ENCODE measurements at regions not wholly inside any gene's neighbourhood (a gene's known extent, or its start where the extent isn't known, plus 50 kb on each side); places are given as distances from the start of the nearest gene placed in this dataset.

DNA sequence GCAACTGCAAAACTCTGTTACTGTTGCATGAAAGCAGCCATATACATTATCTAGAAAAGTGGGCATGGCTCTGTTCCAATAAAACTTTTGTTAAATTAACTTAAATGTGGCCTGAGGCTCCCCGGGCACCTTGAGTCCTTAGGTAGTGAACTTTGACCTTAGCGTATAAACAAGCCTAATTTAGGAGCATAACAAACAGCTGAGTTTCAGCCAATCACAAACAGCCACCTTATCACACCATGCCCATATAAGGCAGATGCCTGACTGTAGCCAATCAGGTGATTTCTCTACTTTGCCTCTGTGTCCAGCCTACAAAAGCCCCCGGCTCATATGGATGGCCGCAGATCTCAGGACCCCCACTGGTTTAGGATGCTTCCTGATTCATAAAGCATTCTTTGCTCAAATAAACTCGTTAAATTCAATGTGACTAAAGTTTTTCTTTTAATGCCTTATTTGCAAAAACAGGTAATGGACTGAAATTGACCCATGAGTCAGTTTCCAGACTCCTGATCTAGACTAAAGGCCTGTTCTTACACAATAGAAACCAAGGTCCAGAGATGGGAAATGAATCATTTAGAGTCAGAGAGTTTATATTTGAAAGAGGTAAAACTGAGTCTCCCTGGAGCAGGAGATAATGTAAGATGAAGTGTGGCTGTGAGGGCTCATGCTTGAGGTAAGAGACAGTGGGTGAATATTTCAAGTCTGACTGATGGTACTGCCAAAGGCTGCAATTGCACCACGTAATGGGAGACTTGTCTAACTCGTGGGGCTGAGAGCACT is 130.2 kb downstream of the FGF9 start:
- no peaks in the 10 kb centered on the region for H3K4me1 ChIP-seq
- no peaks in the 10 kb centered on the region for H3K9me3 ChIP-seq
- H3K27me3 ChIP-seq = no peaks in the 10 kb centered on the region
- DNase-seq = no peak
- H3K27ac ChIP-seq = peak overlapping the region in 1 of 4 donors; percentile 78
- no peaks in the 10 kb centered on the region for H3K36me3 ChIP-seq
- no peak overlapping the region for H3K4me3 ChIP-seq
- no peak for TF ChIP-seq POLR2A (IDR thresholded peaks at IDR 0.05)
- TF ChIP-seq CTCF (IDR thresholded peaks at IDR 0.05) = no peak

GRCh38 chr13:21805733-21806132 is 134.9 kb downstream of the FGF9 start:
- no peak overlapping the region for H3K27ac ChIP-seq
- H3K9me3 ChIP-seq = no peaks in the 10 kb centered on the region
- no peak overlapping the region for H3K4me3 ChIP-seq
- no peaks in the 10 kb centered on the region for H3K36me3 ChIP-seq
- H3K4me1 ChIP-seq = no peaks in the 10 kb centered on the region
- no peak for TF ChIP-seq CTCF (IDR thresholded peaks at IDR 0.05)
- no peaks in the 10 kb centered on the region for H3K27me3 ChIP-seq
- DNase-seq = no peak

DNA sequence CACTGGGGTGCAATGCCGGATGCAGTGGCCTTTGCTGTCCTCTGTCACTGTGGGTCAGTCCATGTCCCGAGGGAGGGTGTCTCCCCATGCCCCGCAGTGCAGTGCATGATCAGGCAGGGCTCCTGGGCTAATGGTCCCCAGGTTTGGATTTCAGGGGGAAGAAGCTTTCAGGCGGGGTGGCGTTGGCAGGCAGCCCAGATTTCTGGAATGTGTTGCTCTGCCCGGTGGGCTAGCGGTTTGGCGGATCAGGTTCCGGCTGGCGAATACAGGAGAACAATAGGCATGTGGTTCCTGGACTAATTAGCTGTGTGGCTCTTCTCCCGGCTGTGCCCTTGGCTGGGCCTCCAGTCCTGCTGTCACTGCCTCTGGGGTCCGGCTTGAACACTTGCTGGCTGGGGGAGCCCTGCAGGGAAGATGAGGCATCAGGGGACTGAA is 141.3 kb downstream of the FGF9 start:
- H3K36me3 ChIP-seq = no peaks in the 10 kb centered on the region
- H3K27ac ChIP-seq = no peak overlapping the region
- no peak for TF ChIP-seq POLR2A (IDR thresholded peaks at IDR 0.05)
- TF ChIP-seq CTCF (IDR thresholded peaks at IDR 0.05) = no peak
- no peaks in the 10 kb centered on the region for H3K9me3 ChIP-seq
- no peak for DNase-seq
- H3K4me1 ChIP-seq = peaks cover 0 to 8% (median 0%) of the 10 kb centered on the region in 4 donors
- H3K4me3 ChIP-seq = no peak overlapping the region
- no peaks in the 10 kb centered on the region for H3K27me3 ChIP-seq

- no peak overlapping the region for H3K4me3 ChIP-seq
- no peaks in the 10 kb centered on the region for H3K27me3 ChIP-seq
- no peak overlapping the region for H3K27ac ChIP-seq
- no peak for TF ChIP-seq CTCF (IDR thresholded peaks at IDR 0.05)
- no peak for TF ChIP-seq POLR2A (IDR thresholded peaks at IDR 0.05)
- no peaks in the 10 kb centered on the region for H3K36me3 ChIP-seq
- no peak for DNase-seq
- peaks cover 0 to 8% (median 0%) of the 10 kb centered on the region in 4 donors for H3K4me1 ChIP-seq
- no peaks in the 10 kb centered on the region for H3K9me3 ChIP-seq
These were observed 142.2 kb downstream of the FGF9 start for GRCh38 chr13:21813110-21813509.

DNA sequence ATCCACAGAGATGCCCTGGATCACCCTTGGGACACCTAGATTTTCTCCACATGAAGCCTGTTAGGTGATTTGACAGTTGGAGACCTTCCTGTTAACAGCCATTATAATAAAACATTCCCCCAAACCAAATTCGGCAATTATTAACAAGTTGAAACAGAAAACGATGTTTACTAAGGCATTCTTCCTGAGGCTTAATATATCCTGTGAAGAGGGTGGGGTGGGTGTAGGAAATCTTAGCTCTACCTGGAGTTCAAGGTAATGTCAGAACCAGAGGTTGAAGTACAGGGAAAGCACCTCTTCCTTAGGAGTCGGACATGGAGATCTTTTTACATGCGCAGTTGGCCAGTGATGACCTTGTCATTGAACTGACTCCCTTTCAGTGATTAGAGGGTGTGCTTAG is 143.0 kb downstream of the FGF9 start:
- H3K27ac ChIP-seq = no peak overlapping the region
- TF ChIP-seq POLR2A (IDR thresholded peaks at IDR 0.05) (no peak), CTCF (IDR thresholded peaks at IDR 0.05) (no peak)
- H3K4me3 ChIP-seq = no peak overlapping the region
- peaks cover 0 to 8% (median 0%) of the 10 kb centered on the region in 4 donors for H3K4me1 ChIP-seq
- no peaks in the 10 kb centered on the region for H3K27me3 ChIP-seq
- DNase-seq = no peak
- no peaks in the 10 kb centered on the region for H3K36me3 ChIP-seq
- peaks cover 0 to 4% (median 0%) of the 10 kb centered on the region in 4 donors for H3K9me3 ChIP-seq
